T-helper 2 cell (primary cell): ENCODE measurements at regions not wholly inside any gene's neighbourhood (a gene's known extent, or its start where the extent isn't known, plus 50 kb on each side); places are given as distances from the start of the nearest gene placed in this dataset.
A peak's percentile ranks its signal among the peaks of the same experiment; 100 is the strongest.

ENCODE experiments used
- DNase-seq, 5 experiments: peaks; one replicate each; pipeline versions ENCODE4 v3.0.0 to v3.0.0-alpha.2; 2012 to 2022

- peak in 1 of 5 experiments; percentile 44 for DNase-seq
These were observed 117.3 kb downstream of the BEGAIN start for GRCh38 chr14:100469632-100470522.

- DNase-seq, result no peak
These were observed 116.7 kb downstream of the BEGAIN start for GRCh38 chr14:100470523-100470897.

DNA sequence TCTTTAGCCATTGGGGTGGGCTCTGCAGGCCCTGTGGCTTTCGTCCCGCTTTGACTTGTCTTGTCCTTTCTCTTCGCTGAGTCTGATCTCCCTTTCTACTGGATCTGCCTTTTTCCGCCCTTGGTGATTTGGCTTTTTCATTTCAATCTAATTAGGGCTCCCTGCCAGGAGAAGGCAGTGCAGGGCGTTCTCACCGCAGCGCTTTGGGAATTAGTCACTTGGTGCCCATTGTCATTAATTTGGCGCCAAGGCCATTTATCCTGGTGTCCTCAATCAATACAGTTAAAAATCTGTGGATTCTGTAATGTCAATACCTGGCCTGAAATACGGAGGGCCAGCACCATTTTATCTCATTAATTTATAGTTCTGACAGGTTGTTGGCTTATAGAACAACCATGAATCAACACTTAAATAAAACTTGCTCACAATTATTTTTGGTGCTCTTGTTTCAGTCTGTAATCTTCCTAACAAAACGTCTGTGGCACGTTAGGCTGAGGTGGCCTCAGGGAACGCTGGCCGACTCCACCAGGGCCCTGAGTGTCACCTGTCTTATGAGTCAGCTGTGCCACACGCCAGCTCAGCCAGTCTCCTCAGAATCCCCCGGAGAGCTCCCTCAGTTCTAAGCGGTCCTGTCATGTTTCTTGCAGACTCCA lies 115.7 kb downstream of the BEGAIN start:
- no peak for DNase-seq

GRCh38 chr14:100472094-100472455 lies 115.1 kb downstream of the BEGAIN start:
- no peak for DNase-seq

DNA sequence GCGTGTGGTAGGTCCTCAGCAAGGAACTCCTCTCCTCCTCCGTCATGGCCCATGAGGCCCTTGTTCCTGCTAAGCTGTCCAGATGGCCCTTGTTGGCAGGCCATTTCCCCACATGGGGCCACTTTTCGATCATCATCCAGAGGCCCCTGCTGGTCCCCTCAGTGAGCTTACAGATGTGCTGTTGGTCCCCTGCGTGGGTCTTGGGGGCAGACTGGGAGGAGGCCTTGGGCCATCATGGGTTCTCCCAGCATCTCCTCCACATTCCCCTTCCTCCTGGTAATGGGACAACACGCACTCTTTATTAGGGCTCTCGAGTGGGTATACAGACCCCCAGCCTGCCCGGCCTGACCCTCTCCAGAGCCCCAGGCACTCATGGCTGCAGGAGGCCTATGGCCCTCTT lies 114.7 kb downstream of the BEGAIN start:
- no peak for DNase-seq

- DNase-seq, result no peak
These were observed 114.0 kb downstream of the BEGAIN start for GRCh38 chr14:100473249-100473648.

- no peak for DNase-seq
These were observed 113.0 kb downstream of the BEGAIN start for GRCh38 chr14:100474196-100474595.

GRCh38 chr14:100475268-100475667 lies 111.9 kb downstream of the BEGAIN start:
- no peak for DNase-seq

DNA sequence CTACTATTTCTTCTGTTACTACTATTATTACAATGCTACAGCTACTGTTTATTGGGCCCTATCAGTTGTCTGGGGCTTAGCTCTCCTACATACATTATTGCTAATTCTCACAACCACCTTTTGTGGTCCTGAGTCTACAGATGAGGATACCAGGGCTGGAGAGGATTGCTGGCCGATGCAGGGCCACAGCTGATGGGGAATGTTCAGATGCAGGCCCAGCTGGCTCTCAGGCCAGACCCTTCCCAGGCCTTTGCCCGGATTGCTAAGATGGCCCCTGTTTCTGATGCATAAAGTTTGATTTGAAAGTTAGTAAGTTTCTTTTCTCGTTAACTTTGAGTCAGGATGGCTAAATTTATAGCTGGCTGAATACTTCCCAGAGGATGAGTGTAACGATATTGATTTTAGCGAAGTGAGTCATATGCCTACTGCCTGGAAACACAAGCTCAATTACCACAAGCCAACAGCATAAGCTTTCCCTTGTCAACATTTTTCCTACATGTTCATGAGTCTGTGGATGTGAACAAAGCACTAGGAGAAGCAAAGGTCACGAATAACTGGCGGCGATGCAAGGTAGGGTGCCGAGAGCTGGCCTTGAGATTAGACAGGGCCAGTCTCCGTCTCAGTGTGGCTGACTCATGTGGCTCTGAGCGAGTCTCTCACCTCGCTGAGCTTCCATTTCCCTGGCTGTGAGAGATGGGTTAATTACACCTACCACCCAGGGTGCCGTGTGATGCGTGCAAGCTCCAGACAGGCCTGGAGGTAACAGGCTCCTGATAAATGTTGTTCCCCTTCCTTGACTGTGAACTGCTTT lies 111.0 kb downstream of the BEGAIN start:
- DNase-seq, result no peak

- no peak for DNase-seq
These were observed 102.5 kb downstream of the BEGAIN start for GRCh38 chr14:100484531-100485267.

- DNase-seq, result peak in 4 of 5 experiments; percentile 4 to 73 (median 34)
These were observed 101.0 kb downstream of the BEGAIN start for GRCh38 chr14:100486025-100486828.
